Renal pelvis (tissue), 1 donor: ENCODE measurements at regions not wholly inside any gene's neighbourhood (a gene's known extent, or its start where the extent isn't known, plus 50 kb on each side); places are given as distances from the start of the nearest gene placed in this dataset.
"Not testable (repeated sequence)": the region's sequence is repeated elsewhere in the genome, so short reads cannot be mapped to it uniquely, and the experiment has no call there.

Source experiments
- DNase-seq: peaks from one replicate; pipeline ENCODE4 v3.0.0-alpha.2; 2013

- peak; percentile 31 for DNase-seq
Observed at GRCh38 chr2:53490659-53491058, 276.9 kb upstream of the CHAC2 start.

GRCh38 chr2:53486185-53486899 lies 281.3 kb upstream of the CHAC2 start:
- DNase-seq, result not testable (repeated sequence)

DNA sequence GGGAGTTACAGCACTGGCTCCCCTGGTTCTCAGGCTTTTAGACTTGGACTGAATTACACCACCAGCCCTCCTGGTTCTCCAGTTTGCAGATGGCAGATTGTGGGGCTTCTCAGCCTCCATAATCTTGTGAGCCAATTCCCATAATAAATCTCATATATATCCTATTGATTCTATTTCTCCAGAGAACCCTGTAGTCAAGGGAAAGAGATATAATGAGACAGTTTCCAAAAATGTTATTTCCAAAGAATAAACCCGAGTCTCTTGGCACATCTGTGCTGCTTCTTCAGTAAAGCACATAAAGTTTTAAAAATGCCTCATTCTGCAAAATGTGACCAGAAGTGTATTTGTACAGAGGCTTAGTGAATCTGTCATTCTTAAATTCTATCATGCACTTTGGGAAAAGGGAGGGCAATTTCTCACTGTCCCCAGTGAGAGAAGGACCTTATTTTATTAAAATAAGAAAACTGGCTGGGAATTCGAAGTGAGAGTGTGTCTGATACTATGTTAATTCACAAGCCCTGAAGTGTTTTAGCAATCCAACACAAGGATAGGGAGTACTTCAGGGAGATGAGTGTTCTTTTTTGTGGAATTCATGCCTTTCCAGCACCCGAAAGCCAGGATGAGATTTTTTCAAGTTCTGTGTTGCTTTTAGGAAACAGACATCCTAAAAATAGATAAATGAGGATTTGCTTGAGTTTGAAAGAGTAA lies 282.4 kb upstream of the CHAC2 start:
- DNase-seq, result no peak

- DNase-seq, result no peak
Observed at GRCh38 chr2:53484531-53484930, 283.1 kb upstream of the CHAC2 start.

DNA sequence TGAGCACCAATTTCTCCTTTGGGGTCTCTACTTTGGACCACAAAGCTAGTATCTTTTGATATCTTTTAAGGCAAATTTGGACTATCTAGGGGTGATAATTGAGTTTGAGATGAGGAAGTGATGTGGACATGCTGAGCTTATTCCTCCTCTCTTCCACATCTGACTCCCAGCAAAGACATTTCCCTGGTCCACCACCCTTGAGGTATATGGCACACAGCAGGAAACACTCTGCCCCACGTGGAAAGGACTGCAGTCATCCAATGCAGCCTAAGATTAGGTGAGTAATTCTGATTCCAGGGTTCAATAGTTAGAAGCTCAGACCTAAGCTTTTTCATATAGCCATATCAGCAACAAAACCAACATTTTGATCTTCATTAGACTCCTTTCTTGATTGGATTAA lies 290.1 kb upstream of the CHAC2 start:
- DNase-seq, result no peak

DNA sequence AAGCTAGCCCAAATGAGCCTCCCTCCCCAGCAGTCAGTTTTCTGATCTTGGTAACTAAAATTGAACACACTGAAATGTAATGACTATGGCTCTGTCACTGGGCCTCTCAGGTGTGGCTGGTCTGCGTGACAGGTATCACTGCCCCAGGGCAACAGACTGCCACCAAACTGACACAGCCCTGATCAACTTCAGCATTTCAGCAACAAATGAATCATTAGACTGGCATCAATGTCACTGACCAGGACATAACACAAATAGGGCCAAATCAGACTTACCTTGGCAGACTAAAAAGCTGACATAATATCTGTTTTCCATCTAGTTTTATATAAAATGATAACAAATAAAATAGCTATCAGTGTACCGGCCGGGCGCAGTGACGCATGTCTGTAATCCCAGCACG lies 290.8 kb upstream of the CHAC2 start:
- DNase-seq, result no peak

DNA sequence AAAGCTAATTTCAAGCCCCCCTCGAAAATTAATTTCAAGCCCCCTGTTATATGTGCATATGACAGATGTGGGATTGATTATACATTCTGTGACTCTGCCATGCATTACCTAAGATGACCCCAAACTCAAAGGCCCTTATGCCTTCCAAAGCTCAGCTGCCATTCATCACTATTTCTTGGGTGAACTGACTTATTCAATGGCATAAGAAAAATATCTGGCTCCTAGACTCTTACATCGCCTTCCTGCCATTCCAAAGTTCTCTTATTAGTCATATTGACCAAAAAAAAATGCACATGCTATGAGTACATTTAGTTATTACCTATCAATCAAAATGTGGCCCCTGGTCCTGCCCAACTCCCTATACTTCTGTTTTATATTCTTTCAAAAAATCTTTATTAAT lies 291.8 kb upstream of the CHAC2 start:
- DNase-seq, result no peak

DNA sequence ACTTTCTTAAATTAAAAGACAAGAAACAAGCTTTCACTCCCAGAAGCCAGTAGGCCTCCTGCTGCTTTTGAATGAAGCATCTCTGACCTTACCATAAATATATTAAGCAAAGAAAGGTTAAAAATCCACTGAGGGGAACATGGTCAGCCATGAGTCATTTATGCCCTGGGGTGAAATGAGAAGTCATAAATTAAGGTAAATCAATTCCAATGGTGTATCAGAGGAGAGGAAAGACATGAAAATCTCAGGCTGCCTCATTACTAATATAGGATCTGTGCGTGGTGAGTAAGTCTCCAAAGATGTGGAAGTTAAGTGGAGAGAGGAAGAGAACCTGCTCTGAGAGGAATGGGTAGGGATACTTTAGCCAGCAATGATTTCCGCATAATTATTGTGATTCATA lies 292.3 kb upstream of the CHAC2 start:
- DNase-seq, result no peak

GRCh38 chr2:53474914-53475313 lies 292.7 kb upstream of the CHAC2 start:
- no peak for DNase-seq

- no peak for DNase-seq
Observed at GRCh38 chr2:53473775-53474311, 293.8 kb upstream of the CHAC2 start.

GRCh38 chr2:53473236-53473635 lies 294.4 kb upstream of the CHAC2 start:
- DNase-seq, result no peak

DNA sequence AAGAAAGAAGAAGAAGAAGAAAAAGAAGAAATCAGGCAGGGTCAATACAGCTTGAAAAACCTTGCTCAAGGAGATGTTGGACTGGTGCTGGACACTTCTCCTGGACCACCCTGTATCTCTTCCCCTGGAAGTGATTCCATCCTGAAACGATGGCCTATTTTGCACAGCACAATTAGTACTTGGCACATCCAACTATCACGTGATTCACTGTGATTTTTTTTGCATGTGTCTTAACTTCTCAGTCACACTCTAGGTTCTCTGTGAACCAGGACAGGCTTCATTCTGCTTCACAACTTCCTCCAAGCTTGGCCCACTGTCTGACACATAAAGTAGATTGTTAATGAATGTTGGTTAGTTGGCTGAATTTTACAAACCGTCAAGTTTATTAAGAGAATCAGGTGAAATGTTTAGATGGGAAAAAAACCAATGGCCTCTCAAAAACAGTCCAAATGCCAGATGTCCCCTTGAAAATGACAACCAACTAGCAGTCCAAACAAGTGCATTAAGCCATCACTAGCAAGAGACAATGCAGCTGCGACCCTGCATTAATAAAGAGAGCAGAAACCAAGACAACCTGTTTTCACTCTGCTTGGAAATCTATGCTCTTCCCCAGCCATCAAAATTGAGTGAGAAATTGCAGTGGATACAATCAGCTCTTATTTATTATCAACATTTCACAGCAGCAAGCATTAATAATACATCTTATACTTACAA lies 300.0 kb upstream of the CHAC2 start:
- DNase-seq, result peak; percentile 37

DNA sequence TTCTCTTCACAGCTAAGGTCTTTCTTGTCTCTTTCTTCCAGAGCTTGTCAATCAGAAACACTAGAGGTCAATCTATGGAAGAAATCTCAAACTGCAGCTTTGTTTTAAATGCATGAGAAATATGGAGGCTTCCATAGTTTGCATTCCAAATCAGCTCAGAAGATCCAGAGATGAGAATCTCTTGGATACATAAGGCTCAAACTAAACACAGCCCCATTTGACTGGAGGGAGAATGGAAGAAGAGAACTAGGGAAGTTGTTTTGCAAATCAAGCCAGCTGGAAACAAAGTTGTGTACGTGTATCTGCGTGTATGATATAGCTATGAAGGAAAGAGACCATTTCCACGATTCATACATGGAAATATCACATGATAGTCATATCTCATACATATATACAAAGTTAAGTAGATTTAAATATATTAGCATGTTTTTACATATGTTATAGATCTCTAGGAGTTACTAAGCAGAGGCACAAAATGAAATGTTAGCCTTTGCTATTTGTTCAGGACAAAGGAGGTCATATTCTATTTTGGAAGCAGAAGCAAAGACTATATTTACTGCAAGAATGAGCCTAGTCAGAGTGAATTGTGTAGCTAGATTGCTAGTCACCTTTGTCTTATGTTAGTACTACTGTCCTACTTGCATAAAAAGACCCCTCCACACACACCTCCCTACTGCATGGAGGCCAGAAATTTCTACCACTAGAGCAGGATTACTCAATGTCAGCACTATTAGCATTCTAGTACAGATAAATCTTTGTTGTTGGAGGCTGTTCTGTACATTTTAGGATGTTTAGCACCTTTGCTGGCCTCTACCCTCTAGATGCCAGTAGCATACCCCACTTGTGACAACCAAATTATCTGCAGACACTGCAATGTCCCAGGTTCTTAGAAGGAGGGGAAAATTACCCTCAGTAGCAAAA lies 303.5 kb upstream of the CHAC2 start:
- DNase-seq, result no peak

DNA sequence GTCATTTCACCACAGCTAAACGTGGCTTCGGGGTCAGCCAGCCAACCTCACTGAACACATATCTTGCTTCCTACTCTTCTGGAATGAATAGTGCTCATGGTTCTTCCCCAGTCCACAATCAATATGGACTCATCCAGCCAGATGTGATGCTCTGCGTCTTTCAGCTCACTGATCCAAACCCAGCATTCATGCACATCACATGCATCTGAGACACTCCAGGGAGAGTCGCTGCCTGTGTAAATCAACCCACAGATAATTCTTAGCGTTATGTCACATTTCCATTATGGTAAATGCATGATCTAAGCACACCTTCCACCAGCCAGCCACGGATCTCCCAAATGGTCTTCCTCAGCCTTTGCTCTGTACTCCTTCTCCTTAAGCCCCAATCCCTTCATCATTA lies 306.7 kb upstream of the CHAC2 start:
- DNase-seq, result no peak

DNA sequence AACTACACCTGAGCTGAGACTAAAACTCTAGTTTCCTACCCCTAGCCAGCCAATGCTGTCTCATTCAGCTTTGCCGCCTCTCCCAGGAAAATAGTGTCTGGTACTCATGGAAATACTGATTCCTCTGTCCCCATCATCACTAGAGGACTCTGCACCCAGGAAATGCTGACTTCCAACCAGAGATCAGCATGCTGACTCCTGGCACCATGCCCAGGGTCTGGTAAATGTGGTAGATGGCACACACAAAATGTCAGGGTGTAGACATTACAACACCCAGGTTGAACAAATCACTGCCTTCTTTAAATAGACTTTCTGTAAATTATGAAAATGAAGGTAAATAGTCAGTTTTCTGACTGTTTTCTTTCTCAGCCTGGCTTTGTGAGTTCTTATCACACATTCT lies 307.3 kb upstream of the CHAC2 start:
- DNase-seq, result no peak

DNA sequence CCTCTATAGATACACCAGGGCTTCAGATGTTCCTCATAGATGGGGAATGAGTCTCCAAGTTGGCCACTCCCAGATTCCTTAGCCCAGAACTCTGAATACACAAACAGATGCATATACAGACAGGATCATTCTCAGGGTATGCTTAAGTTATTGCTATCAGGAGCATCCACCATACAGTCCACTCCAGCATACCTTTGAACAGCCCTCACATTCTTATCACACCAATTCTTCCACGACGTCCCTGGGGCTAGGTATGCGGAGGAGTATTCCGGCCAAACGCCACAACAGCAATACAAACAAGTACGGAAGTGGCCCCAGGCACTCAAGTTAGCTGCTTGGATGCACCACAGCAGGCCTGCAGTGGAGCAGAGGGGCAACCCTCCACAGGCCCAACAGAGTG lies 312.5 kb upstream of the CHAC2 start:
- DNase-seq, result no peak

DNA sequence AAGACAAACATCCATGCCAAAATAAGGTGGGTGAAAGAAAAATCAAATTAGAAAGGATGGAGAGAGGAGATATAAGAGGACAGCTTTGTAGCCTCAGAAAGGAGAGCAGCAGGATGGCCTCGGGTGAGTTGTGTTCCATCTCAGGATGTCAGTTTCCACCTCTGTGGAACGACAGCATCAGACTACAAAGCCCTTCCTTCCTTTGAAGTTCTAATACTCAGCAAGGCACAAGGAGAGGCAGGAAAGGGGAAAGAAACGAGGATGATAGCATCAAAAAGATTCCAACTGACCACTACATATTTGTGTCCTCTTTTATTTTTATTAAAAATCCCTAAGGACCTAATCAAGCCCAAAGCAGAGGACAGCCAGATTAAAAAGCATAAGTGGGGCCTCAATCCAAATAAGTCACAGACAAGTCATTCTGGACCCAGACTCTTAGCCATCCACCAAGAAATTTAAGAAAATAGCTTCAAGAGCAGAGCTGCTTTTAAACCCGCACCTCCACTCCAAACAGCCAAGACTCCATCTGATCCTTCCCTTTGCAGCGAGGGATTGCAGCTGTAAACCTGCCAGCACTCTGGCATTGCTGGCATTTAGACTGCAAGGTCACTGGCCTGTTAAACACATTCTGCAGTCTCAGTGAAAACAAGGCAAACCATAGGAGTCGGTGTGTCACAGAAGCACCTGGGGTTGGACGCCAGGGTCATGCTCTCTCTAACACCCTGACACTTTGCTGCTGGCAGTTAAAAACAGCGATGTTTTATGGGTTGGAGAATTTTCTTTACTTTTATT lies 314.5 kb upstream of the CHAC2 start:
- DNase-seq, result peak; percentile 38

GRCh38 chr2:53452400-53452799 lies 315.2 kb upstream of the CHAC2 start:
- no peak for DNase-seq

- no peak for DNase-seq
Observed at GRCh38 chr2:53450923-53451322, 316.7 kb upstream of the CHAC2 start.

DNA sequence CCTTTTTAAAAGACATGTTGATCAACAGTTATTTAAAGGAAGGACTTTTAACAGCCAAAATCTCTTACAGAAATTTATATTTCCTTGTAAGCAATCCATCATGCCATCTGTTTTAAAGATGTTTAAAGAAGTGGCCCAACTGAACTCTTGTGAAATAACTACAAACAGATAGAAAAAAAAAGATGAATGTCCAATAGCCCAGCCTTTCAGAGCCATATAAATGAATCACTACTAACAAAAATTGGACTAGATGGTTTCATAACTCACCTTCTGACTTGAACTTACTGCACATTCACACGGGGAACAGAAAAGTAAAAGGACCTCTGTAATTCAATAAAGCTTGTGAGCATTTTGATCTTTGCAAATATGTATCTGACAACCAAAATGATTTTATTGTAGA lies 319.0 kb upstream of the CHAC2 start:
- no peak for DNase-seq

- no peak for DNase-seq
Observed at GRCh38 chr2:53448086-53448485, 319.5 kb upstream of the CHAC2 start.
